ENCODE measurements at regions not wholly inside any gene's neighbourhood (a gene's known extent, or its start where the extent isn't known, plus 50 kb on each side); places are given as distances from the start of the nearest gene placed in this dataset.

DNA sequence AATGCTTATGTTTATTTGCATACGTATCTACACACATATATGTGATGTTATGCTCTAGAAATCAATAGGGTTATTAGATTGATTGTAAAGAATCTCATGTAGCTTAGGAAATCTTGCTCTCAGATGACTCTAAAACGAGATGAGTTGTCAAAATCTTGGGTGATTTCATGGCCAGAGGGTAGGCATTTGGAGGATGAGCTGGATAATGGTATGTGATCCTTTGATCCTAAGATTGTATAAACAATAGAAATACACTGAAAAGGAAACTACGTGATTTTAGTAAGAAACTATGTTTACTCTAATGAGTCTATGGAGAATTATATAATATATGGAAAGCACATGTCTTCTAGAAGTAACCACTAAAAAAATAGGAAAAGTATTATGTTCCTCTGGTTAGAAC lies 676.6 kb downstream of the NSUN3 start:
- TF ChIP-seq POLR2A (IDR thresholded peaks at IDR 0.05), result no peak
- TF ChIP-seq, protein P1, sequence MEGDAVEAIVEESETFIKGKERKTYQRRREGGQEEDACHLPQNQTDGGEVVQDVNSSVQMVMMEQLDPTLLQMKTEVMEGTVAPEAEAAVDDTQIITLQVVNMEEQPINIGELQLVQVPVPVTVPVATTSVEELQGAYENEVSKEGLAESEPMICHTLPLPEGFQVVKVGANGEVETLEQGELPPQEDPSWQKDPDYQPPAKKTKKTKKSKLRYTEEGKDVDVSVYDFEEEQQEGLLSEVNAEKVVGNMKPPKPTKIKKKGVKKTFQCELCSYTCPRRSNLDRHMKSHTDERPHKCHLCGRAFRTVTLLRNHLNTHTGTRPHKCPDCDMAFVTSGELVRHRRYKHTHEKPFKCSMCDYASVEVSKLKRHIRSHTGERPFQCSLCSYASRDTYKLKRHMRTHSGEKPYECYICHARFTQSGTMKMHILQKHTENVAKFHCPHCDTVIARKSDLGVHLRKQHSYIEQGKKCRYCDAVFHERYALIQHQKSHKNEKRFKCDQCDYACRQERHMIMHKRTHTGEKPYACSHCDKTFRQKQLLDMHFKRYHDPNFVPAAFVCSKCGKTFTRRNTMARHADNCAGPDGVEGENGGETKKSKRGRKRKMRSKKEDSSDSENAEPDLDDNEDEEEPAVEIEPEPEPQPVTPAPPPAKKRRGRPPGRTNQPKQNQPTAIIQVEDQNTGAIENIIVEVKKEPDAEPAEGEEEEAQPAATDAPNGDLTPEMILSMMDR (IDR thresholded peaks at IDR 0.05), result no peak
